GM06990 (cell line): ENCODE measurements at regions not wholly inside any gene's neighbourhood (a gene's known extent, or its start where the extent isn't known, plus 50 kb on each side); places are given as distances from the start of the nearest gene placed in this dataset.
"Not testable (repeated sequence)": the region's sequence is repeated elsewhere in the genome, so short reads cannot be mapped to it uniquely, and the experiment has no call there.

ENCODE experiments used
- DNase-seq: peaks from one replicate; pipeline ENCODE4 v3.0.0-alpha.2; 2011; ENCODE audit not compliant: insufficient read length; ENCODE audit errors: extremely low read depth
- H3K27me3 ChIP-seq: replicated peaks from 2 replicates; pipeline ENCODE4 v1.6.0; 2011; ENCODE audit warnings: low read length; ENCODE audit not compliant: control insufficient read depth, insufficient read depth
- H3K36me3 ChIP-seq: 2 replicates; pipeline ENCODE4 v1.5.1; 2011; ENCODE audit warnings: low read length; ENCODE audit not compliant: control insufficient read depth, insufficient read depth
- H3K4me3 ChIP-seq: replicated peaks from 2 replicates; pipeline ENCODE4 v1.5.1; 2011; ENCODE audit warnings: low read depth, mild to moderate bottlenecking, control low read depth, low read length
- TF ChIP-seq, protein P1 (sequence below): IDR thresholded peaks from 2 replicates; pipeline ENCODE4 v1.5.1; 2011; ENCODE audit warnings: low read length, control low read depth, mild to moderate bottlenecking, inconsistent platforms; ENCODE audit not compliant: insufficient read depth, poor library complexity, severe bottlenecking

DNA sequence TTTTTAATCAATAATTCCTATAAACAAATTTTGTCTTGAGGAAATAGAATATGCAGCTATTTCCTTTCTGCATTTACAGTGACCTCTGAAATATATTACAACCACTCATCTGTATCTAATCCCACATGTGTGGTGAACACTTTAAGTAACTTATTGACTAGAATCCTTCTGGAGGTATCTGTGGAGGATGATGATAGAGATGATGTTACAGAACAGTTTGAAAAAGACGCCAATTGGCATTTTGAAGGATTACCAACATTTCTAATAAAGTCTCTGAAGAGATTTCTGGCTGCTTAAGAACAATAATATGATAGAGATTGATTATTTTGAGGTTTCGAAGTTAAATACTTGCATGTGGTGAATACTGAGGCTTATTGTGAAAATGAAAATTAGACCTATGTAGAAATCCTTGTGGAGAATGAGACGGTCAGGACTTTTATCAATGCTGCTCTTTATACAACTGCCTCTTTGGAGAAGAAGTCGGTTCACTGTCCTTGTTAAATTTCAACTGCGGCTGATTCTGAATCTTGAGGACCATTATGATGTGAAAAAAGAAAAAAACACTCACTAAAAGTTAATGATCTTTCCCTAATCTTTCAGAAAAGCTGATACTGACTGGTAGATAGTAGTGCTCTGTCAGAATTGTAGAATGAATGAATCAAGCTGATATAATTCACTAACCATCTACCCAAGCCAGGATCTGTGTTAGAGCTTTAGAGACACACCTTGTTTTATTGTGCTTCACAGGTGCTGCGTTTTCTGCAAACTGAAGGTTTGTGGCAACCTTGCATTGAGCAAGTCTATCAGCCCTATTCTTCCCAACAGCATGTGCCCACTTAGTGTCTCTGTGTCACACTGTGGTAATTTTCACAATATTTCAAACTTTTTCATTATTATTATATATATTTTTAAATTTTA, 204.7 kb downstream of the SPRY1 start:
- Histone ChIP-seq H3K4me3 (no peak overlapping the region), H3K27me3 (no peaks in the 10 kb centered on the region), H3K36me3 (no peaks in the 10 kb centered on the region)
- TF ChIP-seq, protein P1, sequence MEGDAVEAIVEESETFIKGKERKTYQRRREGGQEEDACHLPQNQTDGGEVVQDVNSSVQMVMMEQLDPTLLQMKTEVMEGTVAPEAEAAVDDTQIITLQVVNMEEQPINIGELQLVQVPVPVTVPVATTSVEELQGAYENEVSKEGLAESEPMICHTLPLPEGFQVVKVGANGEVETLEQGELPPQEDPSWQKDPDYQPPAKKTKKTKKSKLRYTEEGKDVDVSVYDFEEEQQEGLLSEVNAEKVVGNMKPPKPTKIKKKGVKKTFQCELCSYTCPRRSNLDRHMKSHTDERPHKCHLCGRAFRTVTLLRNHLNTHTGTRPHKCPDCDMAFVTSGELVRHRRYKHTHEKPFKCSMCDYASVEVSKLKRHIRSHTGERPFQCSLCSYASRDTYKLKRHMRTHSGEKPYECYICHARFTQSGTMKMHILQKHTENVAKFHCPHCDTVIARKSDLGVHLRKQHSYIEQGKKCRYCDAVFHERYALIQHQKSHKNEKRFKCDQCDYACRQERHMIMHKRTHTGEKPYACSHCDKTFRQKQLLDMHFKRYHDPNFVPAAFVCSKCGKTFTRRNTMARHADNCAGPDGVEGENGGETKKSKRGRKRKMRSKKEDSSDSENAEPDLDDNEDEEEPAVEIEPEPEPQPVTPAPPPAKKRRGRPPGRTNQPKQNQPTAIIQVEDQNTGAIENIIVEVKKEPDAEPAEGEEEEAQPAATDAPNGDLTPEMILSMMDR, result no peak
- no peak for DNase-seq

- DNase-seq, result no peak
- H3K27me3 ChIP-seq, result no peaks in the 10 kb centered on the region
- no peaks in the 10 kb centered on the region for H3K36me3 ChIP-seq
- TF ChIP-seq, protein P1, result no peak
- H3K4me3 ChIP-seq, result no peak overlapping the region
These were observed 205.4 kb downstream of the SPRY1 start for GRCh38 chr4:123602007-123602406.

DNA sequence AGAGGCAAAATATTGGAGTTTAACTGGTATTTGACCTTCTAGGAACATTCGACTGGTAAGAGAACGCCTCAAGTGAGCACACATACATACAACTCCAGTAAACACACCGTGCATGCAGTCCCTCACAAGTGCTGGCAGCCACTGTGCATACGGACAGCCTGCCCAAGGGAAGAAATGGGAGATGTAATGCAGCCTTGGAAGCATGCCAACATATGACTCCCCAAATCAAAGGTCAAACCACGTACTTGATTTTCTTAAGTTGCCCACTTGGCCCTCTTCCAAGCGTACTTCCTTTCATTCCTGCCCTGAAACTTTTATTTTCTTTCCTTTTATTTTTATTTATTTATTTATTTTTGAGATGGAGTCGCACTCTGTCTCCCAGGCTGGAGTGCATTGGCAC, 206.6 kb downstream of the SPRY1 start:
- H3K4me3 ChIP-seq, result no peak overlapping the region
- DNase-seq, result no peak
- H3K27me3 ChIP-seq, result no peaks in the 10 kb centered on the region
- TF ChIP-seq, protein P1, result no peak
- no peaks in the 10 kb centered on the region for H3K36me3 ChIP-seq

GRCh38 chr4:123605797-123606196, 209.2 kb downstream of the SPRY1 start:
- H3K4me3 ChIP-seq, H3K36me3 ChIP-seq, DNase-seq, H3K27me3 ChIP-seq: not testable (repeated sequence)

- Histone ChIP-seq H3K36me3 (no peaks in the 10 kb centered on the region), H3K4me3 (no peak overlapping the region), H3K27me3 (no peaks in the 10 kb centered on the region)
- DNase-seq, result no peak
- TF ChIP-seq, protein P1, result no peak
These were observed 209.7 kb downstream of the SPRY1 start for GRCh38 chr4:123606336-123606735.

DNA sequence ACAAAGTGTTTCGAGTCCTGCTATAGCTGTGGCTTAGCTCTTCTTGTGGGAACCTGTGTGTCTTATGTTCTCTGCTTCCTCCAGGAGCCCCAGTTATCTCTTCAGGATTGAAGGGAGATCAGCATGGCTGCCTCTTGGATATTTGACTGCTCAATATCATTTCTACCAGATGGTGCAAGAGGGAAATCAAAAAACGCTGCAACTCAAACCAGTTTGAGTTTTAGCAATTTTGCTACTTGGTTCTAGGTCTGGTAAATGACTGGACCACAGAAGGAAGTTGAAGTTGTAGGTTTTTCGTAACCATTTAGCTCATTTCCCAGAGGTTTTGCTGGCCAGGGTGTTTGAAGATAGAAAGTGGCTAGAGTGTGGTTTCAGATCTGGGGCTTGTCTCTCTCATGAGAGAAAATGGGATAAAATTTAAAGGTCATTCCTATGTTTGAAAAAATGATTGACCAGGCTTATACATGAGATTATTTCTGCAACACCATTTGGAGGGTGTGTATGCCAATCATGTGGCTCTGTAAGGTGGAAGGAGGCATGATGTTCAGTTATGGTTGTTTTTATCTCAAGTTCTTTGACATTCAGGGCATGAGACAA, 210.4 kb downstream of the SPRY1 start:
- Histone ChIP-seq H3K4me3 (no peak overlapping the region), H3K27me3 (no peaks in the 10 kb centered on the region), H3K36me3 (no peaks in the 10 kb centered on the region)
- TF ChIP-seq, protein P1, result no peak
- DNase-seq, result no peak
